HEK293 (cell line): ENCODE measurements at regions not wholly inside any gene's neighbourhood (a gene's known extent, or its start where the extent isn't known, plus 50 kb on each side); places are given as distances from the start of the nearest gene placed in this dataset.

Experiments
- CTCF ChIA-PET: fragments of 350-600 bp; formaldehyde crosslinking; extraction: SDS; loops from one replicate; lab custom pipeline; 2021; ENCODE audit warnings: antibody characterized with exemption; lab: Yijun Ruan, JAX
- POLR2A ChIA-PET: fragments of 300-600 bp; formaldehyde crosslinking; extraction: SDS; loops from one replicate; lab custom pipeline; 2020; ENCODE audit warnings: antibody characterized with exemption, inconsistent platforms; lab: Yijun Ruan, JAX
- H3K27ac ChIP-seq: fragments of 200-500 bp; sonication (Bioruptor generic); 2 replicates; pipeline ENCODE4 v1.5.1; 2014; ENCODE audit warnings: low read depth, low read length, control low read depth, inconsistent platforms; ENCODE audit errors: extremely low read depth
- H3K36me3 ChIP-seq, 2 experiments: fragments of 200-500 bp in 1 of 2; sonication (Bioruptor generic) in 1 of 2; 1 replicate in 1 of 2; 2 replicates in 1 of 2; pipeline ENCODE4 v1.5.1; 2014 to 2017; ENCODE audit warnings: inconsistent platforms in 2 of 2, low read length in 2 of 2; ENCODE audit not compliant: control insufficient read depth in 2 of 2, insufficient read depth in 1 of 2
- H3K4me1 ChIP-seq: fragments of 200-500 bp; sonication (Bioruptor generic); 2 replicates; pipeline ENCODE4 v1.5.1; 2014; ENCODE audit warnings: mild to moderate bottlenecking, low read length, inconsistent platforms; ENCODE audit not compliant: control insufficient read depth, insufficient read depth
- H3K4me3 ChIP-seq: 2 replicates; pipeline ENCODE4 v1.5.1; 2011; ENCODE audit warnings: low read depth, mild to moderate bottlenecking, control low read depth, low read length, moderate library complexity
- H3K9me3 ChIP-seq: fragments of 200-500 bp; sonication (Bioruptor generic); 2 replicates; pipeline ENCODE4 v1.5.1; 2014; ENCODE audit warnings: low read depth, low read length, inconsistent platforms; ENCODE audit not compliant: control insufficient read depth, insufficient read depth
- HOXA7 ChIP-seq: sonication (generic); formaldehyde crosslinking; IDR thresholded peaks from 2 replicates; pipeline ENCODE4 v1.8.1; 2022; ENCODE audit warnings: missing genetic modification reagents, borderline replicate concordance
- KLF7 ChIP-seq: fragments of 450-650 bp; formaldehyde crosslinking; IDR thresholded peaks from 2 replicates; pipeline ENCODE4 v1.5.1; 2016; ENCODE audit warnings: missing biosample characterization, missing genetic modification characterization, borderline replicate concordance
- PRDM2 ChIP-seq: fragments of 450-650 bp; formaldehyde crosslinking; IDR thresholded peaks from 2 replicates; pipeline ENCODE4 v1.5.1; 2016; ENCODE audit warnings: missing biosample characterization, missing genetic modification characterization, borderline replicate concordance
- YY1 ChIP-seq: fragments of 450-650 bp; formaldehyde crosslinking; IDR thresholded peaks from 2 replicates; pipeline ENCODE4 v1.5.1; 2018; ENCODE audit warnings: missing biosample characterization, missing genetic modification characterization
- ZBTB10 ChIP-seq: fragments of 450-650 bp; formaldehyde crosslinking; IDR thresholded peaks from 2 replicates; pipeline ENCODE4 v1.5.1; 2016; ENCODE audit warnings: missing biosample characterization, missing genetic modification characterization
- ZBTB49 ChIP-seq: fragments of 450-650 bp; formaldehyde crosslinking; IDR thresholded peaks from 2 replicates; pipeline ENCODE4 v1.5.1; 2016; ENCODE audit warnings: missing biosample characterization, missing genetic modification characterization, low read depth
- ZNF19 ChIP-seq: fragments of 450-650 bp; formaldehyde crosslinking; IDR thresholded peaks from 2 replicates; pipeline ENCODE4; 2016; ENCODE audit warnings: missing biosample characterization, missing genetic modification characterization, low read depth
- ZNF274 ChIP-seq, 2 experiments: fragments of 200-500 bp in 1 of 2; fragments of 450-650 bp in 1 of 2; sonication (Bioruptor generic) in 1 of 2; formaldehyde crosslinking in 1 of 2; IDR thresholded peaks; 2 replicates each; pipeline versions ENCODE4 v1.5.1 to v1.6.1; 2014 to 2016; ENCODE audit warnings: borderline replicate concordance in 1 of 2, inconsistent platforms in 1 of 2, low read length in 1 of 2, missing biosample characterization in 1 of 2, missing genetic modification characterization in 1 of 2
- ZNF280C ChIP-seq: fragments of 450-650 bp; formaldehyde crosslinking; IDR thresholded peaks from 2 replicates; pipeline ENCODE4 v1.5.1; 2016; ENCODE audit warnings: missing biosample characterization, missing genetic modification characterization
- ZNF416 ChIP-seq: fragments of 450-650 bp; formaldehyde crosslinking; IDR thresholded peaks from 2 replicates; pipeline ENCODE4 v1.5.1; 2016; ENCODE audit warnings: missing biosample characterization, missing genetic modification characterization
- ZNF558 ChIP-seq: fragments of 450-650 bp; formaldehyde crosslinking; IDR thresholded peaks from 2 replicates; pipeline ENCODE4 v1.5.1; 2016; ENCODE audit warnings: missing biosample characterization, missing genetic modification characterization
- ZNF639 ChIP-seq: fragments of 450-650 bp; formaldehyde crosslinking; IDR thresholded peaks from 2 replicates; pipeline ENCODE4 v1.5.1; 2016; ENCODE audit warnings: missing biosample characterization, missing genetic modification characterization
- ZNF692 ChIP-seq: fragments of 450-650 bp; formaldehyde crosslinking; IDR thresholded peaks from 2 replicates; pipeline ENCODE4 v1.5.1; 2016; ENCODE audit warnings: missing biosample characterization, missing genetic modification characterization
- ZNF791 ChIP-seq: fragments of 450-650 bp; formaldehyde crosslinking; IDR thresholded peaks from 2 replicates; pipeline ENCODE4 v1.5.1; 2016; ENCODE audit warnings: missing biosample characterization, missing genetic modification characterization
- ZSCAN5A ChIP-seq: fragments of 450-650 bp; formaldehyde crosslinking; IDR thresholded peaks from 2 replicates; pipeline ENCODE4 v1.5.1; 2016; ENCODE audit warnings: missing biosample characterization, missing genetic modification characterization

GRCh38 chr11:33965032-33965431 is 73.2 kb upstream of the LMO2 start:
- no peaks in the 10 kb centered on the region for H3K9me3 ChIP-seq
- TF ChIP-seq ZNF558 (tag by site-specific recombination): no peak
- TF ChIP-seq PRDM2: no peak
- no peak for TF ChIP-seq ZBTB10 (tag by site-specific recombination)
- TF ChIP-seq ZBTB49: no peak
- H3K27ac ChIP-seq: no peak overlapping the region
- CTCF ChIA-PET: interaction anchor here (2.4 kb wide), 1 partner anchor 22 kb away, joined by 11 read pairs; no protein-coding TSS in a partner anchor
- H3K4me1 ChIP-seq: no peaks in the 10 kb centered on the region
- H3K4me3 ChIP-seq: no peak overlapping the region
- H3K36me3 ChIP-seq: no peaks in the 10 kb centered on the region
- POLR2A ChIA-PET: no interaction called here

- no peak overlapping the region for H3K27ac ChIP-seq
- no peaks in the 10 kb centered on the region for H3K9me3 ChIP-seq
- H3K4me1 ChIP-seq: no peaks in the 10 kb centered on the region
- ChIA-PET POLR2A (no interaction called here), CTCF (interaction anchor here (0.6 to 1.6 kb wide), 4 partner anchors 11 to 265 kb away, joined by 3 to 9 read pairs (median 4); no protein-coding TSS in a partner anchor)
- no peaks in the 10 kb centered on the region for H3K36me3 ChIP-seq
- no peak overlapping the region for H3K4me3 ChIP-seq
- TF ChIP-seq YY1 (tag by site-specific recombination): no peak
- no peak for TF ChIP-seq ZNF791 (tag by site-specific recombination)
- TF ChIP-seq ZNF19 (tag by site-specific recombination): no peak
- TF ChIP-seq ZNF639 (tag by site-specific recombination): no peak
- TF ChIP-seq ZSCAN5A (tag by site-specific recombination): no peak
- no peak for TF ChIP-seq ZNF274 (IDR thresholded peaks at IDR 0.05; ENCODE audit: low read length)
- no peak for TF ChIP-seq ZNF274 (tag by site-specific recombination; IDR thresholded peaks at IDR 0.05; ENCODE audit: borderline replicate concordance)
- no peak for TF ChIP-seq ZNF416
- no peak for TF ChIP-seq ZNF558 (tag by site-specific recombination)
- no peak for TF ChIP-seq ZNF692
- TF ChIP-seq ZNF280C (tag by site-specific recombination): no peak
- TF ChIP-seq HOXA7 (CRISPR knock-in tag): no peak
- TF ChIP-seq KLF7 (tag by site-specific recombination): no peak
These were observed 68.1 kb upstream of the LMO2 start for GRCh38 chr11:33959855-33960400.
